ENCODE measurements at regions not wholly inside any gene's neighbourhood (a gene's known extent, or its start where the extent isn't known, plus 50 kb on each side); places are given as distances from the start of the nearest gene placed in this dataset.
"Not testable (repeated sequence)": the region's sequence is repeated elsewhere in the genome, so short reads cannot be mapped to it uniquely, and the experiment has no call there.

DNA sequence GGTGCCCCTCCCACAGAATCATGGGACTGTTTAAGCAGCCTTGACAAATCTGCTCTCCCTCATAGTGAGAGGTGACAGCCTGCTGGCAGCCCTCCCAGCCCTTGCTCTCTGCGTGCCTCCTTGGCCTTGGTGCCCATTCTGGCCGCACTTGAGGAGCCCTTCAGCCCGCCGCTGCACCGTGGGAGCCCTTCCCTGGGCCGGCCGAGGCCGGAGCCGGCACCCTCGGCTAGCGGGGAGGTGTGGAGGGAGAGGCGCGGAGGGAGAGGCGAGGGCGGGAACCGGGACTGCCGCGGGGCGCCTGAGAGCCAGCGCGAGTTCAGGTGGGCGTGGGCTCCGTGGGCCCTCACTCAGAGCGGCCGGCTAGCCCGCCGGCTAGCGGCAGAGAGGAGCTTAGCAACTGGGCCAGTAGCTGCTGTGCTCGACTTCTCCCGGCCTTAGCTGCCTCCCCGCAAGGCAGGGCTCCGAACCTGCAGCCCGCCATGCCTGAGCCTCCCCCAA, 125.9 kb upstream of the MYO10 start:
- H3K27ac ChIP-seq = no peak overlapping the region
- no peak for TF ChIP-seq ZFX (IDR thresholded peaks at IDR 0.05; ENCODE audit: borderline replicate concordance)
- TF ChIP-seq, protein P1, sequence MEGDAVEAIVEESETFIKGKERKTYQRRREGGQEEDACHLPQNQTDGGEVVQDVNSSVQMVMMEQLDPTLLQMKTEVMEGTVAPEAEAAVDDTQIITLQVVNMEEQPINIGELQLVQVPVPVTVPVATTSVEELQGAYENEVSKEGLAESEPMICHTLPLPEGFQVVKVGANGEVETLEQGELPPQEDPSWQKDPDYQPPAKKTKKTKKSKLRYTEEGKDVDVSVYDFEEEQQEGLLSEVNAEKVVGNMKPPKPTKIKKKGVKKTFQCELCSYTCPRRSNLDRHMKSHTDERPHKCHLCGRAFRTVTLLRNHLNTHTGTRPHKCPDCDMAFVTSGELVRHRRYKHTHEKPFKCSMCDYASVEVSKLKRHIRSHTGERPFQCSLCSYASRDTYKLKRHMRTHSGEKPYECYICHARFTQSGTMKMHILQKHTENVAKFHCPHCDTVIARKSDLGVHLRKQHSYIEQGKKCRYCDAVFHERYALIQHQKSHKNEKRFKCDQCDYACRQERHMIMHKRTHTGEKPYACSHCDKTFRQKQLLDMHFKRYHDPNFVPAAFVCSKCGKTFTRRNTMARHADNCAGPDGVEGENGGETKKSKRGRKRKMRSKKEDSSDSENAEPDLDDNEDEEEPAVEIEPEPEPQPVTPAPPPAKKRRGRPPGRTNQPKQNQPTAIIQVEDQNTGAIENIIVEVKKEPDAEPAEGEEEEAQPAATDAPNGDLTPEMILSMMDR (IDR thresholded peaks at IDR 0.05) = no peak

DNA sequence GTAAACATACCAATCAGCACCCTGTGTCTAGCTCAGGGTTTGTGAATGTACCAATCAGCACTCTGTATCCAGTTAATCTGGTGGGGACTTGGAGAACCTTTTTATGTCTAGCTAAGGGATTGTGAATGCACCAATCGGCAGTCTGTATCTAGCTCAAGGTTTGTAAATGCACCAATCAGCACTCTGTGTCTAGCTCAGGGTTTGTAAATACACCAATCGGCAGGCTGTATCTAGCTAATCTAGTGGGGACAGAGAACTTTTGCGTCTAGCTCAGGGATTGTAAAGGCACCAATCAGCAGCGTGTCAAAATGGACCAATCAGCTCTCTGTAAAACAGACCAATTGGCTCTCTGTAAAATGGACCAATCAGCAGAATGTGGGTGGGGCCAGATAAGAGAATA, 126.7 kb upstream of the MYO10 start:
- H3K27ac ChIP-seq = not testable (repeated sequence)

DNA sequence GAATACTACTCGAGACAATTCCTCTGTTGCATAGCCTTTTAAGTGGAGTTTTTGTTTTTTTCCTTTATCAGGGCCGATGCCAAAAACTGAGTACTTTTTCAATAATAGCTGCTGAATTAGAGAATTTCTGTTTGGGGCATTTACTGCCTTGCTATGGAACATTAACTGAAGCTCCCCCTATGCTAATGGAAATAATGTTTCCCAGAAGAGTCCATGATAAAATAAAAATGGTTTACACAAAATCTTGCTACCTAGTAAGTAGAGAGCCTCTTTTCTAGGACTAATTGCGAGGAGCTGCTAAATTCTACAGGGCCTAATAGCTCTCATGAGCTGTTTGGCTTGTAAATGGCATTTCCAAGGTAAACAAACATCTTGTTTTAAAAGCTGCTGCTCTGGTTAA, 128.2 kb upstream of the MYO10 start:
- H3K27ac ChIP-seq = no peak overlapping the region
- TF ChIP-seq, protein P1 (IDR thresholded peaks at IDR 0.05) = no peak
- TF ChIP-seq ZFX (IDR thresholded peaks at IDR 0.05; ENCODE audit: borderline replicate concordance) = no peak

DNA sequence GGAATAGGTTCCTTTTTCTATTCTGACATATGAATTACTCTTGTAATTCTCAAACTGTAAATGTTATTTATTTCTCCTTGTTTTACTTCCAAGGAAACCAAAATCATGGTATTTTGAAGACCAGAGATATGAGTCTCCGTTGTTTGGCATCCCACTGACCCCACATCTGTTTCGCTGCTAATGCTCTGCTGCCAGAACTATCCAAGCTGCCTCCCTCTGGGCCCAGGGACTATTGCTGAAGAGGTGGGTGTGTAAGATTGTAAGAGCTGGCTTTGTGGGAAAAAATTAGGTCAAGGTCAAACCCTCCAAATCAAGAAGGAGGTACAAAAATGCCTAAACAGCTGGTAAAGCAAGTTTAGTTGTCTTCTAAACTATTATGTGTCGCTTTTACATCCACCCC, 129.4 kb upstream of the MYO10 start:
- H3K27ac ChIP-seq = no peak overlapping the region
- no peak for TF ChIP-seq ZFX (IDR thresholded peaks at IDR 0.05; ENCODE audit: borderline replicate concordance)
- TF ChIP-seq, protein P1 (IDR thresholded peaks at IDR 0.05) = no peak

DNA sequence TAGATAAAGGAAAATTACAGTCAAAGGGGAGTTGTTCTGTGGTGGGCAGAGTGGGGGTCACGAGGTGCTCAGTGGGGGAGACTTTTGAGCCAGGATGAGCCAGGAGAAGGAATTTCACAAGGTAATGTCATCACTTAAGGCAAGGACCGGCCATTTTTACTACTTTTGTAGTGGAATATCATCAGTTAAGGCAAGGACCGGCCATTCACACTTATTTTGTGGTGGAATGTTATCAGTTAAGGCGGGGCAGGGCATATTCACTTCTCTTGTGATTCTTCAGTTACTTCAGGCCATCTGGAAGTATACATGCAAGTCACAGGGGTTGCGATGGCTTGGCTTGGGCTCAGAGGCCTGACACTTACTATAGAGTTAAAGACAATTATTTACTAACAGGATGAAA, 129.9 kb upstream of the MYO10 start:
- not testable (repeated sequence) for H3K27ac ChIP-seq

DNA sequence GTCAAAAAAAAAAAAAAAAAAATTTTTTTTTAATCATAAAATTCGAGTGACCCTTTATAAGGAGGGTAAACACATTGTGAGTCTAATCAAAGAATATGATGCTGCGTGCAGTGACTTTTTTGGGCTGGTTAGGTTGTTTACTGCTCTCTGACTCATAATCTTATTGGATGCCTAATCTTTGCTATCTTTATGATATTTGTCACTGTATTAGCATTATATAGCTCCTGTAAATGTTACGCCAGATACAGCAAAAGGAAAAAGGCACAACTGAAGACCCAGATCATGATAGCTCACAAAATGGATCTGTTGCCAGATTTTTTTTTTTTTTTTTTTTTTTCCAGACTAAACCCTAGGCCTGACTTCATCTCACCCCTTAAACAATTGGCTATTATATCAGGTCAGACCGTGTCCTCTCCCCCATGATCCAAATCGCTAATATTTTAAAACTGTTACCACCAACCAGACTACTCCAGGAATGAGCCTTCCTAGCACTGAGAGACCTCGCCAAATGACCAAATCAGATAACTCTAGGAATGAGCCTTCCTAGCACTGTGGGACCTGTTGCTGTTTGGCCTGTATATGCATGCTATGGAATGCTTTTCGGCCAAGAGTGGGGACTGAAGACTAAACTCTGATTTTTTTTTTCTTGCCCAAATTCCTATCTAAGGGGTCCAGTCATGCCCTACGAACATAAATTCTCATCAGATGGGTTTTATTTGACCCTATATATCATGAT, 131.7 kb upstream of the MYO10 start:
- H3K27ac ChIP-seq = no peak overlapping the region
- TF ChIP-seq, protein P1 (IDR thresholded peaks at IDR 0.05) = no peak
- TF ChIP-seq ZFX (IDR thresholded peaks at IDR 0.05; ENCODE audit: borderline replicate concordance) = no peak

DNA sequence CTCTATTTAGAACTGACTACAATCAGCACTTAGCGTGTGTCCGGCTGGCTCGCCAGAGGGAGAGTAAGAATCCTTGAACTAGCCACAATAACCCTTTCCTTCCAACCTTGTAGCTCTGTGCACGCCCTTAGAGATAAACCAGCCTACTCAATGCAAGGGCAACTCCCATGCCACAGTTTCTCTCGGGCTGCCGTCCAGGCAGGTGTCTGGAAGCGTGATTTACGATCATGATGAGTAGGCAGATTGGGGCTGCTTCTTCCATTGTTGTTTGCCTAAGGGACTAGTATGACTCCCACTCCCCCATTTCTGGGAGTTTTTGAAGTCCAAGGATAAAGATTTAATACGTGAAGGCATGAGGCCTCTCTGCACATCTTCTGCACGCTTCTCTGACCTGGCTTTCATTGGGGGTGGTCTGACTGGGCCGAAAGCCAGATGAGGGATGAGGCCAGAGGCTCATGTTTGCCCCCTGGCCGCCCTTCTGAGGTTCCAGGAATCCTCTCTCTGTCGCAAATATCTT, 134.0 kb upstream of the MYO10 start:
- TF ChIP-seq, protein P1 (IDR thresholded peaks at IDR 0.05) = no peak
- no peak for TF ChIP-seq ZFX (IDR thresholded peaks at IDR 0.05; ENCODE audit: borderline replicate concordance)
- no peak overlapping the region for H3K27ac ChIP-seq

DNA sequence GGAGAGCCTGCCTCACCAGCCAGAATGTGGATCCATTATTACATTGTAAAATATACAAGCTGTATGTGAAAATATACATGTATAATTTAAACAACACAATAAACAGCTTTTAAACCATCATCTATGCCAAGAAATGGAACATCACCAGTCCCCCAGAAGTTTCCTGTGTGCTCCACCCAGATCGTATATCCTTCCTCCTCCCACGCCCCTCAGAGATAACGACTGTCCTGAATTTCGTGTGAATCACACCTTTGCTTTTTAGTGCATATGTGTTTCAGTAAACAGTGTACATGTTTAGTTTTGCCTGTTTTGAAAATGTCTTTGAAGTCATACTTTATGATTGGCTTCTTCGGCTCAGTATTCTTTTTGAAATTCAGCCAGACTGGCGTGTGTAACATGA, 134.6 kb upstream of the MYO10 start:
- H3K27ac ChIP-seq = no peak overlapping the region
- no peak for TF ChIP-seq ZFX (IDR thresholded peaks at IDR 0.05; ENCODE audit: borderline replicate concordance)
- TF ChIP-seq, protein P1 (IDR thresholded peaks at IDR 0.05) = no peak

Measured in 22Rv1 (cell line).